ENCODE measurements at regions not wholly inside any gene's neighbourhood (a gene's known extent, or its start where the extent isn't known, plus 50 kb on each side); places are given as distances from the start of the nearest gene placed in this dataset.
A peak's percentile ranks its signal among the peaks of the same experiment; 100 is the strongest.

DNA sequence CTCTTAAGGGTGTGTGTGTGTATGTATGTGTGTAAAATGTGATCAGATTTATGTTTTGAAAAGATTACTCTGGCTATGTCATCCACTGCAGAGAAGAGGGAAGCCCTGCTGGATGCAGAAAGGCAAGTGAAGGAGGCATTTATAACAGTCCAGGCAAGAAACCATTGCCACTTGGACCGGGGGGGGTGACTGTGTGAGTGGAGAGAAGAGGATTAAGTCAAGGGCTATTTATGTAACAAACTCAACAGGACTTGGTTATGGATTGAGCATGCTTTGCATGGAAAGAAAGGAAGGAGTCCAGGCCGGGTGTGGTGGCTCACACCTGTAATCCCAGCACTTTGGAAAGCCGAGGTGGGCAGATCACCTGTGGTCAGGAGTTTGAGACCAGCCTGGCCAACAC, 143.0 kb downstream of the URB2 start:
- DNase-seq = no peak
- H3K4me1 ChIP-seq = no peaks in the 10 kb centered on the region
- H3K9me3 ChIP-seq = no peaks in the 10 kb centered on the region
- H3K4me3 ChIP-seq = no peak overlapping the region
- H3K27ac ChIP-seq = no peak overlapping the region
- intact Hi-C loops (cut with DNase I) = no loop called here
- WGBS, 3 donors = 61 to 72% (median 67%) methylated on average over 3 of the region's 3 CpGs
- TF ChIP-seq, protein P1, sequence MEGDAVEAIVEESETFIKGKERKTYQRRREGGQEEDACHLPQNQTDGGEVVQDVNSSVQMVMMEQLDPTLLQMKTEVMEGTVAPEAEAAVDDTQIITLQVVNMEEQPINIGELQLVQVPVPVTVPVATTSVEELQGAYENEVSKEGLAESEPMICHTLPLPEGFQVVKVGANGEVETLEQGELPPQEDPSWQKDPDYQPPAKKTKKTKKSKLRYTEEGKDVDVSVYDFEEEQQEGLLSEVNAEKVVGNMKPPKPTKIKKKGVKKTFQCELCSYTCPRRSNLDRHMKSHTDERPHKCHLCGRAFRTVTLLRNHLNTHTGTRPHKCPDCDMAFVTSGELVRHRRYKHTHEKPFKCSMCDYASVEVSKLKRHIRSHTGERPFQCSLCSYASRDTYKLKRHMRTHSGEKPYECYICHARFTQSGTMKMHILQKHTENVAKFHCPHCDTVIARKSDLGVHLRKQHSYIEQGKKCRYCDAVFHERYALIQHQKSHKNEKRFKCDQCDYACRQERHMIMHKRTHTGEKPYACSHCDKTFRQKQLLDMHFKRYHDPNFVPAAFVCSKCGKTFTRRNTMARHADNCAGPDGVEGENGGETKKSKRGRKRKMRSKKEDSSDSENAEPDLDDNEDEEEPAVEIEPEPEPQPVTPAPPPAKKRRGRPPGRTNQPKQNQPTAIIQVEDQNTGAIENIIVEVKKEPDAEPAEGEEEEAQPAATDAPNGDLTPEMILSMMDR (IDR thresholded peaks at IDR 0.05) = no peak
- H3K27me3 ChIP-seq (ENCODE audit: insufficient read depth in 3 of 3, low read length in 2 of 3) = no peaks in the 10 kb centered on the region
- H3K36me3 ChIP-seq (ENCODE audit: insufficient read depth in 1 of 2, low read depth in 1 of 2) = no peaks in the 10 kb centered on the region
- no peak for ATAC-seq

DNA sequence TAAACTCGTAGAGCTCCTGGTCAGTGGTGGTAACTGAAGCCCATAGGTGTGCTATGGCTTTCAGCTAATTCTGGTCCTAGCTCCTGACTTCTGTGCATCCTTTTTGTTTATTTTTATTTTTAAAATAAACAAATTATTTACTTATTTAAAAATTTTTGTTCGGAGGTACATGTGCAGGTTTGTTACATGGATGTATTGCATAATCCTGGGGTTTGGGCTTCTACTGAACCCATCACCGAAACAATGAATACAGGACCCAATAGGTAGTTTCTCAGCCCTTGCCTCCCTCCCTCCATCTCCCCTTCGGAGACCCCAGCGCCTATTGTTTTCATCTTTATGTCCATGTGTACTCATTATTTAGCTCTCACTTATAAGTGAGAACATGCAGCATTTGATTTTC, 143.8 kb downstream of the URB2 start:
- ATAC-seq = no peak
- 78 to 90% (median 85%) methylated on average over 5 of the region's 5 CpGs for WGBS, 3 donors
- no peaks in the 10 kb centered on the region for H3K27me3 ChIP-seq (ENCODE audit: insufficient read depth in 3 of 3, low read length in 2 of 3)

DNA sequence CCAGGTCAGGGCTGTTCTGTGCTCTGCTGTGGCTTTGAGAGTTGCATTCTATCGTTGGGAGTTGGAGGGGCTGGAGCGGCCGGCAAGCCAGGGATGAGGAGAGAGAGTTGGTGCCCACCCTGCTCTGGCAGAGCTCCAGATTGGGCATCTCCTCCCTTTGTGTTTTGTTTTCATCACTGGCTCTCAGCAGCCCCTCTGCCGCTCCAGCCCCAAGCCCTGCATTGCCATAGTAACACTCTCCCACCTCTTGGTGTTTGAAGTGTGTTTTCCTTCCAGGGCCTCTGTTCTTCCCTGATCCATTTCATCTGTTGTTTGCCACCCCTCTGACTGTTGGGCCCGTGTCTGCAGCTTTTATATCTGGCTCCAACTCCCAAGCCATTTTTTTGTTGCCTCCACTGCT, 152.7 kb downstream of the URB2 start:
- no peak overlapping the region for H3K4me3 ChIP-seq
- no peaks in the 10 kb centered on the region for H3K27me3 ChIP-seq (ENCODE audit: insufficient read depth in 3 of 3, low read length in 2 of 3)
- no peaks in the 10 kb centered on the region for H3K36me3 ChIP-seq (ENCODE audit: insufficient read depth in 1 of 2, low read depth in 1 of 2)
- H3K4me1 ChIP-seq = no peaks in the 10 kb centered on the region
- DNase-seq (no peak), ATAC-seq (no peak)
- TF ChIP-seq, protein P1 (IDR thresholded peaks at IDR 0.05) = no peak
- H3K9me3 ChIP-seq = no peaks in the 10 kb centered on the region
- no peak overlapping the region for H3K27ac ChIP-seq
- WGBS, 3 donors = 64 to 69% (median 66%) methylated on average over 5 of the region's 5 CpGs
- intact Hi-C loops (cut with DNase I) = no loop called here

More for the DNA sequence above, 143.8 kb downstream of the URB2 start:
- TF ChIP-seq, protein P1 (IDR thresholded peaks at IDR 0.05) = no peak
- Histone ChIP-seq H3K4me3 (no peak overlapping the region), H3K36me3 (ENCODE audit: insufficient read depth in 1 of 2, low read depth in 1 of 2) (no peaks in the 10 kb centered on the region), H3K4me1 (no peaks in the 10 kb centered on the region), H3K27ac (no peak overlapping the region), H3K9me3 (no peaks in the 10 kb centered on the region)
- intact Hi-C loops (cut with DNase I) = no loop called here
- no peak for DNase-seq

DNA sequence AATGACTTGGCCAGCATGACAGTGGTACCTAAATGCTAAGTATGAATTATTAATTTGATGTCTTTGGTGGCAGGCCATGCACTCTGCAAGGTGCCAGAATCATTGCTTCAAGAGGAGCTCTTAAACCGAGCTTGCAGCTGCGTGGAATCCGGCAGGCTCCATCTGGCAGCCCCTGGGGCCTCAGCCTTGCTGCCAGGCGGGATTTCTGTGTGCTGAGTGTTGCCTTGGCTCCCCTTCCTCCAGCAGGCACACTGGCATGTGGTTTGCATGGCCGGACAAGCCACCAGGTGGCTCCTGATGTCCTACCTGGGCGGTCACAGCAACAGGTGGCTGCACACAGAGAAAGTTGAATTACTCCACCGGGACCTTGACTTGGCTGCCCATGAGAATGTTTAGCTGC, 155.4 kb downstream of the URB2 start:
- WGBS, 3 donors = 20 to 33% (median 23%) methylated on average over 7 of the region's 7 CpGs
- ATAC-seq (peak in 3 of 4 donors; percentile 64 to 94 (median 89)), DNase-seq (peak; percentile 15 to 68)
- intact Hi-C loops (cut with DNase I) = no loop called here
- H3K9me3 ChIP-seq = no peaks in the 10 kb centered on the region
- no peaks in the 10 kb centered on the region for H3K4me1 ChIP-seq
- H3K36me3 ChIP-seq (ENCODE audit: insufficient read depth in 1 of 2, low read depth in 1 of 2) = no peaks in the 10 kb centered on the region
- TF ChIP-seq, protein P1 (IDR thresholded peaks at IDR 0.05) = peak; percentile 7
- H3K27me3 ChIP-seq (ENCODE audit: insufficient read depth in 3 of 3, low read length in 2 of 3) = no peaks in the 10 kb centered on the region
- H3K27ac ChIP-seq = no peak overlapping the region
- no peak overlapping the region for H3K4me3 ChIP-seq

DNA sequence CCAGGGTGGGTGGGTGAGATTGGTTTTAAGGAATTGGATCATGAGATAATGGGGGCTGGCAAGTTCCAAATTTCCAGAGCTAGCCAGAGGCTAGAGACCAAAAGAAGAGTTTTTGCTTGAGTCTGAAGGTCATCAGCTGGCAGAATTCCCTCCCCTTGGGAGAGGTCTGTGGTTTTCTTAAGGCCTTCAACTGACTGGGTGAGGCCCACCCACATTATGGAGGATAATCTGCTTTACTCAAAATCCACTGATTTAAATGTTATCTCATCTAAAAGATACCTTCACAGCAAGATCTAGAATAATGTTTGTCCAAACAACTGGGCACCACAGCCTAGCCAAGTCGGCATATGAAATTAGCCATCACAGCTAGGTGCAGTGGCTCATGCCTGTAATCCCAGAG, 156.4 kb downstream of the URB2 start:
- no peaks in the 10 kb centered on the region for H3K27me3 ChIP-seq (ENCODE audit: insufficient read depth in 3 of 3, low read length in 2 of 3)
- H3K27ac ChIP-seq = no peak overlapping the region
- TF ChIP-seq, protein P1 (IDR thresholded peaks at IDR 0.05) = no peak
- H3K9me3 ChIP-seq = no peaks in the 10 kb centered on the region
- DNase-seq (no peak), ATAC-seq (no peak)
- intact Hi-C loops (cut with DNase I) = no loop called here
- no peaks in the 10 kb centered on the region for H3K36me3 ChIP-seq (ENCODE audit: insufficient read depth in 1 of 2, low read depth in 1 of 2)
- H3K4me3 ChIP-seq = no peak overlapping the region
- WGBS, 3 donors = 88 to 97% (median 96%) methylated on average over 1 of the region's 1 CpG
- no peaks in the 10 kb centered on the region for H3K4me1 ChIP-seq
